Breast epithelium (tissue), 3 donors: ENCODE measurements at regions not wholly inside any gene's neighbourhood (a gene's known extent, or its start where the extent isn't known, plus 50 kb on each side); places are given as distances from the start of the nearest gene placed in this dataset.

Source experiments
- CTCF ChIP-seq, 3 donors: fragments of 450-650 bp; IDR thresholded peaks; one replicate each; pipeline ENCODE4 v1.5.1; 2016 to 2017; ENCODE audit warnings: antibody characterized with exemption in 3 of 3, mild to moderate bottlenecking in 3 of 3, moderate library complexity in 3 of 3
- POLR2A ChIP-seq: fragments of 450-650 bp; IDR thresholded peaks from one replicate; pipeline ENCODE4 v1.6.1; 2016; ENCODE audit warnings: antibody characterized with exemption, mild to moderate bottlenecking, moderate library complexity
- POLR2AphosphoS5 ChIP-seq, 3 donors: sonication (generic); formaldehyde crosslinking; IDR thresholded peaks; one replicate each; pipeline ENCODE4 v1.6.1; 2017; ENCODE audit warnings: antibody characterized with exemption in 3 of 3

- no peak for TF ChIP-seq CTCF (IDR thresholded peaks at IDR 0.05)
- TF ChIP-seq POLR2AphosphoS5 (IDR thresholded peaks at IDR 0.05), result no peak
- TF ChIP-seq POLR2A, result no peak
These were observed 176.8 kb downstream of the SLCO4C1 start for GRCh38 chr5:102119252-102119651.
